ENCODE measurements at regions not wholly inside any gene's neighbourhood (a gene's known extent, or its start where the extent isn't known, plus 50 kb on each side); places are given as distances from the start of the nearest gene placed in this dataset.

GRCh38 chr5:117752403-117752802, 1177.8 kb upstream of the SEMA6A start:
- Histone ChIP-seq H3K27ac (no peak overlapping the region), H3K79me2 (ENCODE audit: low read depth) (no peaks in the 10 kb centered on the region), H3K9me3 (ENCODE audit: insufficient read depth, low read depth) (no peaks in the 10 kb centered on the region), H3K4me2 (no peak overlapping the region), H3F3A (ENCODE audit: insufficient read depth, low read depth) (no peaks in the 10 kb centered on the region), H3K4me1 (replicated peaks; ENCODE audit: insufficient read depth) (no peaks in the 10 kb centered on the region), H3K27me3 (ENCODE audit: insufficient read depth, low read depth) (no peaks in the 10 kb centered on the region), H2AFZ (no peak overlapping the region), H3K4me3 (no peak overlapping the region), H3K36me3 (ENCODE audit: low read depth) (no peaks in the 10 kb centered on the region), H3K9me2 (ENCODE audit: insufficient read depth) (no peaks in the 10 kb centered on the region), H4K20me1 (ENCODE audit: insufficient read depth) (no peaks in the 10 kb centered on the region)
- BruUV-seq (replicated peaks) = no TSS peak
- TF ChIP-seq EZH2 (IDR thresholded peaks at IDR 0.05; ENCODE audit: low read depth) = no peak
- TF ChIP-seq CTCF (conservative IDR thresholded peaks at IDR 0.05) = no peak
- CTCF ChIA-PET = no interaction called here
- no peak for DNase-seq
- POLR2A ChIA-PET (ENCODE audit: unreplicated experiment) = no interaction called here
- intact Hi-C loops (cut with micrococcal nuclease; ENCODE audit: unreplicated experiment) = no loop called here

- Histone ChIP-seq H3K9me3 (ENCODE audit: insufficient read depth, low read depth) (no peaks in the 10 kb centered on the region), H3K79me2 (ENCODE audit: low read depth) (no peaks in the 10 kb centered on the region), H4K20me1 (ENCODE audit: insufficient read depth) (no peaks in the 10 kb centered on the region), H3K4me2 (no peak overlapping the region), H3K4me1 (replicated peaks; ENCODE audit: insufficient read depth) (no peaks in the 10 kb centered on the region), H3K27me3 (ENCODE audit: insufficient read depth, low read depth) (no peaks in the 10 kb centered on the region), H3K27ac (no peak overlapping the region), H2AFZ (no peak overlapping the region), H3F3A (ENCODE audit: insufficient read depth, low read depth) (no peaks in the 10 kb centered on the region), H3K9me2 (ENCODE audit: insufficient read depth) (no peaks in the 10 kb centered on the region), H3K36me3 (ENCODE audit: low read depth) (no peaks in the 10 kb centered on the region), H3K4me3 (no peak overlapping the region)
- no peak for DNase-seq
- ChIA-PET POLR2A (ENCODE audit: unreplicated experiment) (no interaction called here), CTCF (no interaction called here)
- intact Hi-C loops (cut with micrococcal nuclease; ENCODE audit: unreplicated experiment) = no loop called here
- TF ChIP-seq CTCF (conservative IDR thresholded peaks at IDR 0.05) (no peak), EZH2 (IDR thresholded peaks at IDR 0.05; ENCODE audit: low read depth) (no peak)
- no TSS peak for BruUV-seq (replicated peaks)
Observed at GRCh38 chr5:117748336-117748735, 1173.7 kb upstream of the SEMA6A start.

GRCh38 chr5:117743337-117743736, 1168.7 kb upstream of the SEMA6A start:
- CTCF ChIA-PET = no interaction called here
- no peak for DNase-seq
- POLR2A ChIA-PET (ENCODE audit: unreplicated experiment) = no interaction called here
- H3K4me3 ChIP-seq = no peak overlapping the region
- BruUV-seq (replicated peaks) = no TSS peak
- H3K9me3 ChIP-seq (ENCODE audit: insufficient read depth, low read depth) = no peaks in the 10 kb centered on the region; the same call in 1 of the 2 replicates
- H3K36me3 ChIP-seq (ENCODE audit: low read depth) = no peaks in the 10 kb centered on the region
- TF ChIP-seq CTCF (conservative IDR thresholded peaks at IDR 0.05) = no peak
- intact Hi-C loops (cut with micrococcal nuclease; ENCODE audit: unreplicated experiment) = no loop called here
- no peaks in the 10 kb centered on the region for H3K27me3 ChIP-seq (ENCODE audit: insufficient read depth, low read depth)
- no peaks in the 10 kb centered on the region for H3K4me1 ChIP-seq (replicated peaks; ENCODE audit: insufficient read depth)
- H3K27ac ChIP-seq = no peak overlapping the region
- no peaks in the 10 kb centered on the region for H3K79me2 ChIP-seq (ENCODE audit: low read depth)
- H2AFZ ChIP-seq = no peak overlapping the region
- H3K4me2 ChIP-seq = no peak overlapping the region
- no peaks in the 10 kb centered on the region for H3K9me2 ChIP-seq (ENCODE audit: insufficient read depth)
- H4K20me1 ChIP-seq (ENCODE audit: insufficient read depth) = no peaks in the 10 kb centered on the region
- H3F3A ChIP-seq (ENCODE audit: insufficient read depth, low read depth) = no peaks in the 10 kb centered on the region
